Chondrocyte (in vitro differentiated cells): ENCODE measurements at regions not wholly inside any gene's neighbourhood (a gene's known extent, or its start where the extent isn't known, plus 50 kb on each side); places are given as distances from the start of the nearest gene placed in this dataset.

ENCODE experiments used
- DNase-seq: peaks from one replicate; pipeline ENCODE4 v3.0.0; 2021; ENCODE audit warnings: mixed read lengths, low spot score
- H3K27ac Mint-ChIP-seq: one replicate; pipeline ENCODE4 v1.8.0; 2021; ENCODE audit warnings: mild to moderate bottlenecking, moderate library complexity, mixed read lengths; ENCODE audit not compliant: unreplicated experiment
- H3K27me3 Mint-ChIP-seq: 2 replicates; pipeline ENCODE4 v1.8.0; 2021; ENCODE audit warnings: low read depth, mixed read lengths
- H3K36me3 Mint-ChIP-seq: 2 replicates; pipeline ENCODE4 v1.8.0; 2021; ENCODE audit warnings: low read depth, mixed read lengths
- H3K4me1 Mint-ChIP-seq: 2 replicates; pipeline ENCODE4 v1.8.0; 2021; ENCODE audit warnings: low read depth, mild to moderate bottlenecking, mixed read lengths
- H3K4me3 Mint-ChIP-seq: one replicate; pipeline ENCODE4 v1.8.0; 2021; ENCODE audit warnings: mild to moderate bottlenecking, moderate library complexity, mixed read lengths; ENCODE audit not compliant: unreplicated experiment
- H3K9me3 Mint-ChIP-seq: 2 replicates; pipeline ENCODE4 v1.8.0; 2021; ENCODE audit warnings: low read depth, mixed read lengths
- CTCF ChIP-seq: fragments of 200-600 bp; sonication (generic); IDR thresholded peaks from 2 replicates; pipeline ENCODE4 v1.5.0; 2021; ENCODE audit warnings: antibody characterized with exemption, mild to moderate bottlenecking, moderate library complexity

DNA sequence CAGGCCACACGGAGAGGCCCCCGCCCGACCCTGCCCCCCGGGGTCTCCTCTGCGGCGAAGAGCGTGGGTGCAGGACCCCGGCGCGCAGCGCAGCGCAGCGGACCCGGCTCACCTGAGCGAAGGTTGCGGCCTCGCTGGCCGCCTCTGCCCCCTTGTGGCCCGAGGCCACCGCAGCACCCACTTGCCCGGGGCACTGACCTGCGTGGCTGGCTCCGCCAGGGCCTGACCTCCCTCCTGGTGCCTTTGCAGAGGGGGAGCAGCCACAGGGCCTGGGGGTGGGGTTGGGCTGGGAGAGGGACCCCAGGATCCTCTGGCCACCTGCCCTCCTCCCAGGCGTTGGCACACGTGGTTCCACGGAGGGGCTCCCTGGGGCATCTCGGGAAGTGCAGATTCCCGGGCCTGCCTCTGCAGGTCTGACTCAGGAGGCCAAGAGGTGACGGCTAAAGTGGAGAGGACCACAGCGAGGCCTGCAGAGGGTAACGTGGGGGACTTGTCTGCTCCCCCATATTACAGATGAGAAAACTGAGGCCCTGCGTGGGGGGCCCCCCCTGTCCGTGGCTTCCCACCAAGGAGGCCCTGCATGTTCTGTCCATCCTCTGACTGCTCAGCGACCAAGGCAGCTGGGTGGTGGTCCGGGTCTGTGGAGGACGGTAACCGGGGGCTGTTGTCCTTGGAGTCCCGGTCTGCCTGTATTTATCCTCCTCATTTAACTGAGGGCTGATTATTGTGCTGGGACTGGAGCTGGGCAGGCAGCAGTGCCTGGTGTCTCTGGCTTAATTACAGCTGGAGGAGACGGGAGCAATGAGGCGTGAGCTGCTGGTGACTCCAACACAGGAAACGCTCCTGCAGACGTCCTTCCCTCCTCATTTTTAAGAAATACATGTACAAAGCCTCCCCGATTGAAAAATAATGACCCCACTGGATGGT, 67.9 kb upstream of the BEGAIN start:
- no peak overlapping the region for H3K27ac Mint-ChIP-seq
- no peak overlapping the region for H3K4me3 Mint-ChIP-seq
- peak; percentile 83 for TF ChIP-seq CTCF
- DNase-seq: no peak
- no peaks in the 10 kb centered on the region for H3K36me3 Mint-ChIP-seq
- H3K27me3 Mint-ChIP-seq: peaks cover 12% of the 10 kb centered on the region
- no peaks in the 10 kb centered on the region for H3K9me3 Mint-ChIP-seq
- H3K4me1 Mint-ChIP-seq: peaks cover 3% of the 10 kb centered on the region

DNA sequence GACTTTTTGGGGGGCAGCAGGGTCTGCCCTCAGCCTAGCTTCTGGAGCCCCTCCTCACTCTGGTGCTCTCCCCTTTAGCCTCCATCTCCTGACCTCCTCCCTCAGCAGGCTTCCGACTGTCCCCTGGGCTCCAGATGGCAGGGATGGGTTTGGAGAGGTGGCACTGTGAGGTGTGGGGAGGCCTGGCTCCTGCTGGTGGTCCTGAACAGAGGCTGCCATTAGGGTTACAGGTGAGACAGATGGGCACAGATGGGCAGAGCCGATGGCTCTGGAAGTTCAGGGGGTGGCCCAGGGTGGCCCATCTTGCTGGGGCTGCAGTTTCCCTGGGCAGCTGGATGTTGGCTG, 68.5 kb upstream of the BEGAIN start:
- Mint-ChIP-seq H3K36me3 (no peaks in the 10 kb centered on the region), H3K27me3 (peaks cover 12% of the 10 kb centered on the region), H3K4me1 (peaks cover 3% of the 10 kb centered on the region), H3K4me3 (no peak overlapping the region), H3K27ac (no peak overlapping the region), H3K9me3 (no peaks in the 10 kb centered on the region)
- TF ChIP-seq CTCF: no peak
- no peak for DNase-seq

DNA sequence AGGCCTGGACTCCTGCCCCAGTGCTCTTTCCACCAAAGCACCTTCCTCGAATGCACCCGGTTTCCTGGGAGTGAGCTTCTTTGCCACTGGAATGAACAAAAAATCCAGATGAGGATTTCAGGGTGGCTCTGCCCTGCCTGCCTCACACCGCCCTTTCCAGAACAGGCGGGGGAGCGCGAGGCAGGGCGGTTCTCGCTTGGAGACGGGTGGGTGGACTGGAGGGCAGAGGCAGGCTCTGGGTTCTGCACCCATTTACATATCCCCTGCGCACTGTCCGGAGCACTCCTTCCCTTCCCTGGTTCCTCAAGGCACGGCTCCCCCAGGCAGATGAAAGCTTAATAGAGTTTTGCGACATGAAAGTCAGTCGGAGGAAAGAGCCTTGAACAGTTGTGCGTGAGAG, 69.7 kb upstream of the DLK1 start:
- no peak for TF ChIP-seq CTCF
- Mint-ChIP-seq H3K27ac (no peak overlapping the region), H3K9me3 (no peaks in the 10 kb centered on the region), H3K4me3 (no peak overlapping the region), H3K4me1 (peaks cover 3% of the 10 kb centered on the region), H3K36me3 (no peaks in the 10 kb centered on the region), H3K27me3 (peaks cover 12% of the 10 kb centered on the region)
- no peak for DNase-seq

DNA sequence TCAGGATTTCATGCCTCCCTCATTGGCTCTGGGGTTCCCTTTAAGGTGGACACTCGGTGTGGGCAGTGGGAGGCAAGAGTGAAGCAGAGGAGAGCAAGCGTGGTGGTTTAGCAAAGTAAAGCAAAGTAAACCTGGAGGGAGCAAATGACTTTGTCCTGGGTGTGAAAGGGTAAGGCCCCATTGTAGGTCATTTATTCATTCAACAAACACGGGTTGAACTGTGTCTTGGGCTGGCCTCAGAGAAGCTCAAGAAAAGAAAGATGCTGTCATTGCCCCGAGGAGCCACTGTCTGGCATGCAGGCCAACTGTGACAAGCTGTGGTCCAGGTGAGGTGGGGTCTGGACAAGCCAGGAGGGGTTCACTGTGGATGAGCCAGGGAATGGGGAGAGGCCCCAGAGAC, 68.9 kb upstream of the DLK1 start:
- Mint-ChIP-seq H3K27ac (no peak overlapping the region), H3K27me3 (peaks cover 12% of the 10 kb centered on the region), H3K36me3 (no peaks in the 10 kb centered on the region), H3K9me3 (no peaks in the 10 kb centered on the region), H3K4me3 (no peak overlapping the region), H3K4me1 (no peaks in the 10 kb centered on the region)
- no peak for TF ChIP-seq CTCF
- DNase-seq: no peak

DNA sequence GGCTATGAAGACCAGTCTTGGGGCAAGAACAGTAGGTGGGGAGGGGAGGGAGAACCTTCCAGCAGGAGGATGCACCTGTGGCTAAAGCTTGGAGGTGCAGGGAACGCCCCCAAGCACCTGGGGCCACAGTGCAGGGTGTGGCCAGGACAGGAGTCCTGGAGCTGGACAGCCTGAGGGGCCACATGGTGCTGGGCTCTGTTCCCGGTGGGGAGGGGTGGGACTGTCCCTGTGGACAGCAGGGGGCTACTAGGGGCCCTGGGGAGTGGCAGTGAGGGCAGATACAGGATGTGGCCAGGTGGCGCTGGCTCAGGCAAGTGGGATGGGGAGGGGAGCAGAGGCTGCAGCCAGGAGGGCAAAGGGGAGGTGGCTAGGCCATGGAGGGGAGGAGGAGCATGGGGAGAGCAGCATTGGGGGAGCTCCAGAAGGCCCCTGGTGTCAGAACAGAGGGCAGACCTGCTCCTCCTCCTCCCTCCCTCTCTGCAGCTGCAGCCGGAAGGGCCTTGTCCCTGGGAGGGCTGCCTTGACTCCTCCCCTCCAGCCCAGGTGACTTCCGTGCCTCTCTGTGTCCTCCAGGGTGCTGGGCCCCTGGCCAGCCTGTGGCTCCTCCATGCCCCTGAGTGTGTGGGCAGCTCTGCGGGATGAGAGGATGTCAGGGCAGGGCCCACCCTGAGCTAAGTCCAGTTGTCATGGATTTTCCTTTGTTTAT, 68.4 kb upstream of the DLK1 start:
- Mint-ChIP-seq H3K27ac (no peak overlapping the region), H3K4me1 (no peaks in the 10 kb centered on the region), H3K9me3 (no peaks in the 10 kb centered on the region), H3K4me3 (no peak overlapping the region), H3K36me3 (no peaks in the 10 kb centered on the region), H3K27me3 (peaks cover 12% of the 10 kb centered on the region)
- DNase-seq: no peak
- TF ChIP-seq CTCF: no peak
